Lung (tissue), 11 donors: ENCODE measurements at regions not wholly inside any gene's neighbourhood (a gene's known extent, or its start where the extent isn't known, plus 50 kb on each side); places are given as distances from the start of the nearest gene placed in this dataset.

Experiments used
- ATAC-seq: fragments of 200-7000 bp; cut with Tn5 transposase; one replicate; pipeline ENCODE4 v1.9.1; 2020; ENCODE audit warnings: moderate number of reproducible peaks; ENCODE audit not compliant: insufficient read depth, low FRiP score
- DNase-seq, 3 donors: peaks; one replicate each; pipeline ENCODE4 v3.0.0-alpha.2; 2013 to 2017
- H3K27ac ChIP-seq, 2 donors: one replicate each; pipeline ENCODE4 v1.5.1; 2013; ENCODE audit warnings: mild to moderate bottlenecking in 2 of 2, moderate library complexity in 2 of 2, control low read depth in 1 of 2, inconsistent platforms in 1 of 2, low read depth in 1 of 2, low read length in 1 of 2
- H3K27me3 ChIP-seq, 3 donors: one replicate each; pipeline ENCODE4 v1.5.1; 2013; ENCODE audit warnings: low read length in 2 of 3; ENCODE audit not compliant: control insufficient read depth in 3 of 3, insufficient read depth in 3 of 3
- H3K36me3 ChIP-seq, 4 donors: one replicate each; pipeline ENCODE4 v1.5.1; 2013; ENCODE audit warnings: low read length in 4 of 4, mild to moderate bottlenecking in 1 of 4, moderate library complexity in 1 of 4; ENCODE audit not compliant: control insufficient read depth in 4 of 4, insufficient read depth in 4 of 4
- H3K4me1 ChIP-seq, 5 donors: one replicate each; pipeline ENCODE4 v1.5.1; 2013; ENCODE audit warnings: low read length in 5 of 5, mild to moderate bottlenecking in 2 of 5, moderate library complexity in 1 of 5; ENCODE audit not compliant: control insufficient read depth in 5 of 5, insufficient read depth in 5 of 5
- H3K4me3 ChIP-seq: one replicate; pipeline ENCODE4 v1.5.1; 2013; ENCODE audit warnings: mild to moderate bottlenecking, control low read depth, moderate library complexity
- H3K9ac ChIP-seq, 2 donors: one replicate each; pipeline ENCODE4 v1.5.1; 2013; ENCODE audit warnings: low read length in 2 of 2, control low read depth in 1 of 2; ENCODE audit not compliant: insufficient read depth in 1 of 2
- H3K9me3 ChIP-seq, 4 donors: one replicate each; pipeline ENCODE4 v1.5.1; 2013; ENCODE audit warnings: low read length in 3 of 4, mild to moderate bottlenecking in 1 of 4, moderate library complexity in 1 of 4; ENCODE audit not compliant: control insufficient read depth in 4 of 4, insufficient read depth in 3 of 4
- WGBS, 2 donors: extraction: QIAGEN DNeasy Blood & Tissue Kit; methylation state at CpG; one replicate each; pipeline ENCODE4 v1.1.7; 2013; 5-methylcytosine and 5-hydroxymethylcytosine counted together
- TF ChIP-seq, protein P1 (sequence below): IDR thresholded peaks from 2 replicates; pipeline ENCODE4 v1.5.1; 2012; ENCODE audit warnings: mild to moderate bottlenecking; ENCODE audit errors: control extremely low read depth, extremely low read depth
- donor health status: control.
- donor health status: control.
- donor health status: Bipolar disorder and iron deficiency.
- donor health status: healthy.
- donor health status: DM: yes; HTN: yes; CAD: no.

DNA sequence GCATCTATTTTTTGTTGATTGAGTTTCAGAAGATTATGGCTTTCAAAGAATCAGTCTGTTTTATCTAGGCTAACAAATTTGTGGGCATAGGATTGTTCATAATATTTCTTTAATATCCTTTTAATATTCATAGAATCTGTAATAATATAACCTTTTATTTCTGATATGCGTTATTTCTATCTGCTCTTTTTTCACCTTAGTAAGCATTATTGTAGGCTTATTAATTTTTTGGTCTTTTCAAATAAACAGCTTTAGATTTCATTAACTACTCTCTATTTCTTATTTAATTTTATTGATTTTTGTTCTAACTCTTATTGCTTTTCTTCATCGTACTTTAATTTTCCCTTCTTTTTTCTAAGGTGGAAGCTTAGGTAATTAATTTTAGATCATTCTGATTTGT, 1614.4 kb upstream of the DDX18 start:
- TF ChIP-seq, protein P1, sequence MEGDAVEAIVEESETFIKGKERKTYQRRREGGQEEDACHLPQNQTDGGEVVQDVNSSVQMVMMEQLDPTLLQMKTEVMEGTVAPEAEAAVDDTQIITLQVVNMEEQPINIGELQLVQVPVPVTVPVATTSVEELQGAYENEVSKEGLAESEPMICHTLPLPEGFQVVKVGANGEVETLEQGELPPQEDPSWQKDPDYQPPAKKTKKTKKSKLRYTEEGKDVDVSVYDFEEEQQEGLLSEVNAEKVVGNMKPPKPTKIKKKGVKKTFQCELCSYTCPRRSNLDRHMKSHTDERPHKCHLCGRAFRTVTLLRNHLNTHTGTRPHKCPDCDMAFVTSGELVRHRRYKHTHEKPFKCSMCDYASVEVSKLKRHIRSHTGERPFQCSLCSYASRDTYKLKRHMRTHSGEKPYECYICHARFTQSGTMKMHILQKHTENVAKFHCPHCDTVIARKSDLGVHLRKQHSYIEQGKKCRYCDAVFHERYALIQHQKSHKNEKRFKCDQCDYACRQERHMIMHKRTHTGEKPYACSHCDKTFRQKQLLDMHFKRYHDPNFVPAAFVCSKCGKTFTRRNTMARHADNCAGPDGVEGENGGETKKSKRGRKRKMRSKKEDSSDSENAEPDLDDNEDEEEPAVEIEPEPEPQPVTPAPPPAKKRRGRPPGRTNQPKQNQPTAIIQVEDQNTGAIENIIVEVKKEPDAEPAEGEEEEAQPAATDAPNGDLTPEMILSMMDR: no peak

DNA sequence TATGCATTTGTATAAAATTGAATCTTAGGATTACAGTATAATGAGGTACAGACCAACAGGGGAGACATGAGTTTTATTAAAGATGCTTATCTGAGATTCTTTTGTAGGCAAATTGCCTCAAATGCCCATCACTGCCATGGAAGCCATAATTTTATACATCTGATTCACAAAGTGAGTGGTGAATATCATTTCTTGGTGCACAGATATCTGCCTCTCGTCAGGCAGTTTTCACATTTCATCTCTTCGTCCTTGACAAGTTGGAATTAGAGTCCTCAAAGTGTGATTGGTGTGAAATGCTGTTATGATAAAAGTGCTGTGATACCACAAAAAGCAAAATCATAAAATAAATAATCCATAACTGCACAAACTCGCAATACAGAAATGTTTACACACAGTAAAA, 1602.8 kb upstream of the DDX18 start:
- no peak overlapping the region for H3K9ac ChIP-seq
- no peak for DNase-seq

More for the DNA sequence above, 1614.4 kb upstream of the DDX18 start:
- no peaks in the 10 kb centered on the region for H3K36me3 ChIP-seq
- DNase-seq (no peak), ATAC-seq (no peak)
- H3K9me3 ChIP-seq: peaks cover 0 to 8% (median 2%) of the 10 kb centered on the region in 4 donors
- H3K4me3 ChIP-seq: no peak overlapping the region
- no peaks in the 10 kb centered on the region for H3K27me3 ChIP-seq
- no peak overlapping the region for H3K27ac ChIP-seq
- no peaks in the 10 kb centered on the region for H3K4me1 ChIP-seq
- no peak overlapping the region for H3K9ac ChIP-seq
- WGBS, 2 donors: 88 to 95% methylated on average over 2 of the region's 2 CpGs

DNA sequence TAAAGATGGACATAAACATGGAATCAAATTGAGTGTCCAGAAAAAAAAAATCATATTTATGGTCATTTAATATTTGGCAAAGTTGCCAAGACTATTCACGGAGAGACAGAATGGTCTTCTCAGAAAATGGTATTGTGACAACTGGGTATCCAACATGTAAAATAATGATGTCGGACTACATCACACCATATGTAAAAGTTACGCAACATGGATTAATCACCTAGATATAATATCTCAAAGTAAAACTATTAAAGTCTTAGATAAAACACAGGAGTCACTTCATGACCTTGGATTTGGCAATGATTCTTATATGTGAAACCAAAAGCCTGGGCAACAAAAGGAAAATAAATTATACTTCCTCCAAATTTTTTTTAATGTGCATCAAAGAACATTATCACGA, 1591.7 kb upstream of the DDX18 start:
- H3K4me1 ChIP-seq: no peaks in the 10 kb centered on the region
- peaks cover 0 to 9% (median 0%) of the 10 kb centered on the region in 4 donors for H3K9me3 ChIP-seq
- no peak overlapping the region for H3K27ac ChIP-seq
- no peak for ATAC-seq
- H3K4me3 ChIP-seq: no peak overlapping the region
- no peaks in the 10 kb centered on the region for H3K27me3 ChIP-seq
- TF ChIP-seq, protein P1: no peak
- no peak for DNase-seq
- no peaks in the 10 kb centered on the region for H3K36me3 ChIP-seq
- no peak overlapping the region for H3K9ac ChIP-seq
- 85 to 88% methylated on average over 4 of the region's 4 CpGs for WGBS, 2 donors

More for the DNA sequence above, 1602.8 kb upstream of the DDX18 start:
- no peaks in the 10 kb centered on the region for H3K9me3 ChIP-seq
- WGBS, 2 donors: 63 to 81% methylated on average over 3 of the region's 3 CpGs
- H3K27me3 ChIP-seq: no peaks in the 10 kb centered on the region
- peaks cover 0 to 4% (median 0%) of the 10 kb centered on the region in 5 donors for H3K4me1 ChIP-seq
- no peak overlapping the region for H3K4me3 ChIP-seq
- TF ChIP-seq, protein P1: no peak
- H3K27ac ChIP-seq: no peak overlapping the region
- ATAC-seq: no peak
- no peaks in the 10 kb centered on the region for H3K36me3 ChIP-seq

DNA sequence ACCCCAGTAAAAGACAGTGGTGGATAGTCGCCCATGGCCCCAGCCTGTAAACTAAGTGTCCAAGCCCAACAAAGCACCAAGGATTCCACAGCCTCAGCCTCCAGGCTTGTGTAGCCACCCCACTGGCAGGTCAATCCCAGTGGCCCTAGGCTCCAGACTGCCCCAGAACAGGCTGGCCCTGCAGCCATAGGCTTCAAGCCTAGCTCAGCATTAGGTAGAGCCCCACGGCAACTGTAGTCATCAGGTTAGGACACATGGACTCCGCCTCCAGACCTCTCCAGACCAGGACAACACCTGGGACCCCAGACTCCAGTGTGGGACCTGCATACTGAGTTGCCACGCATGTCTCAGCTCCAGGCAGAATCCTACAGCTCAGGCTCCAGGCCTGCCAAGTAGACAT, 1590.6 kb upstream of the DDX18 start:
- TF ChIP-seq, protein P1: no peak
- no peak for ATAC-seq
- 83 to 92% methylated on average over 4 of the region's 4 CpGs for WGBS, 2 donors
- Histone ChIP-seq H3K27me3 (no peaks in the 10 kb centered on the region), H3K27ac (no peak overlapping the region), H3K9me3 (peaks cover 0 to 9% (median 0%) of the 10 kb centered on the region in 4 donors), H3K9ac (no peak overlapping the region), H3K4me3 (no peak overlapping the region), H3K36me3 (no peaks in the 10 kb centered on the region), H3K4me1 (no peaks in the 10 kb centered on the region)
- DNase-seq: no peak
